DND-41 (cell line): ENCODE measurements at regions not wholly inside any gene's neighbourhood (a gene's known extent, or its start where the extent isn't known, plus 50 kb on each side); places are given as distances from the start of the nearest gene placed in this dataset.

ENCODE experiments used
- ATAC-seq: fragments of 200-7000 bp; cut with Tn5 transposase; 3 replicates; pipeline ENCODE4 v1.9.1; 2021; ENCODE audit warnings: low read depth; ENCODE audit not compliant: insufficient read depth
- DNase-seq: peaks from one replicate; pipeline ENCODE4 v3.0.0-alpha.2; 2020
- H2AFZ ChIP-seq: 2 replicates; pipeline ENCODE4 v1.6.0; 2012; ENCODE audit warnings: low read depth, low read length
- H3K27ac ChIP-seq: 2 replicates; pipeline ENCODE4 v1.5.1; 2012; ENCODE audit warnings: low read length, inconsistent platforms
- H3K27me3 ChIP-seq: fragments of 200-600 bp; sonication (generic); 2 replicates; pipeline ENCODE4 v1.6.0; 2012; ENCODE audit warnings: low read length, mild to moderate bottlenecking, inconsistent platforms; ENCODE audit not compliant: insufficient read depth, poor library complexity
- H3K36me3 ChIP-seq: 2 replicates; pipeline ENCODE4 v1.5.1; 2012; ENCODE audit warnings: low read length, inconsistent platforms; ENCODE audit not compliant: insufficient read depth
- H3K4me1 ChIP-seq: 2 replicates; pipeline ENCODE4 v1.5.1; 2012; ENCODE audit warnings: mild to moderate bottlenecking, low read length; ENCODE audit not compliant: insufficient read depth
- H3K4me2 ChIP-seq: 2 replicates; pipeline ENCODE4 v1.6.0; 2012; ENCODE audit warnings: mild to moderate bottlenecking, moderate library complexity, low read length, inconsistent platforms; ENCODE audit not compliant: insufficient read depth
- H3K4me3 ChIP-seq, 2 experiments: fragments of 200-600 bp in 1 of 2; shearing (Covaris generic) in 1 of 2; 2 replicates each; pipeline ENCODE4 v1.5.1; 2012 to 2016; ENCODE audit warnings: inconsistent platforms in 2 of 2, low read length in 2 of 2, mild to moderate bottlenecking in 2 of 2, low read depth in 1 of 2, moderate library complexity in 1 of 2
- H3K79me2 ChIP-seq: 2 replicates; pipeline ENCODE4 v1.6.0; 2012; ENCODE audit warnings: low read length, inconsistent platforms; ENCODE audit not compliant: insufficient read depth
- H3K9ac ChIP-seq: 2 replicates; pipeline ENCODE4 v1.6.0; 2012; ENCODE audit warnings: low read depth, mild to moderate bottlenecking, inconsistent platforms, low read length, moderate library complexity
- H3K9me3 ChIP-seq: 2 replicates; pipeline ENCODE4 v1.5.1; 2012; ENCODE audit warnings: low read length, moderate library complexity, mild to moderate bottlenecking, inconsistent platforms; ENCODE audit not compliant: insufficient read depth, severe bottlenecking
- H4K20me1 ChIP-seq: 2 replicates; pipeline ENCODE4 v1.6.0; 2012; ENCODE audit warnings: low read length; ENCODE audit not compliant: insufficient read depth
- EZH2 ChIP-seq: IDR thresholded peaks from 3 replicates; pipeline ENCODE4 v1.6.1; 2012; ENCODE audit warnings: borderline replicate concordance, low read depth, mild to moderate bottlenecking, moderate library complexity, low read length, inconsistent platforms; ENCODE audit not compliant: severe bottlenecking
- TF ChIP-seq, protein P1 (sequence below): IDR thresholded peaks from 2 replicates; pipeline ENCODE4 v1.5.1; 2012; ENCODE audit warnings: borderline replicate concordance, low read length, moderate library complexity, mild to moderate bottlenecking; ENCODE audit not compliant: poor library complexity, severe bottlenecking; ENCODE audit errors: extremely low read depth

DNA sequence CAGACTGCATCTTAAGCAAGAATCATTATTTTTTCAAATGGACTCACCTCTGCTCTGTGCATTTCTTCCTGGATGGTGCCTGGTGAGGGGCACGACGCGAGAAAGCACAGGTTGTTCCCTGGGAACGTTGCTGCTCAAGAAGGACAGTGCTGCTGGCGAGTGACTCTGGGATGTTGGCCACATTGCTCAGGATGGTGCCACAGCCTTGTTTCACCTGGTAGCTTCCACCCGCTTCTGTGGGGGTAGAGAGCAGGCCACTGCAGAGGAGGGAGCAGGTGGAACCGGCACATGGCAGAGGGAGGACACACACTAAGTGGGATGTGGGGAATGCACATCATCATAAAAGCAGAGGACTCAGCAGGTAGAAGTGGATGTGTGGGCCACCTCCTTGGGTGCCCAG, 444.7 kb downstream of the TCERG1L start:
- no peak for ATAC-seq
- H3K4me3 ChIP-seq, result no peak overlapping the region
- TF ChIP-seq, protein P1, sequence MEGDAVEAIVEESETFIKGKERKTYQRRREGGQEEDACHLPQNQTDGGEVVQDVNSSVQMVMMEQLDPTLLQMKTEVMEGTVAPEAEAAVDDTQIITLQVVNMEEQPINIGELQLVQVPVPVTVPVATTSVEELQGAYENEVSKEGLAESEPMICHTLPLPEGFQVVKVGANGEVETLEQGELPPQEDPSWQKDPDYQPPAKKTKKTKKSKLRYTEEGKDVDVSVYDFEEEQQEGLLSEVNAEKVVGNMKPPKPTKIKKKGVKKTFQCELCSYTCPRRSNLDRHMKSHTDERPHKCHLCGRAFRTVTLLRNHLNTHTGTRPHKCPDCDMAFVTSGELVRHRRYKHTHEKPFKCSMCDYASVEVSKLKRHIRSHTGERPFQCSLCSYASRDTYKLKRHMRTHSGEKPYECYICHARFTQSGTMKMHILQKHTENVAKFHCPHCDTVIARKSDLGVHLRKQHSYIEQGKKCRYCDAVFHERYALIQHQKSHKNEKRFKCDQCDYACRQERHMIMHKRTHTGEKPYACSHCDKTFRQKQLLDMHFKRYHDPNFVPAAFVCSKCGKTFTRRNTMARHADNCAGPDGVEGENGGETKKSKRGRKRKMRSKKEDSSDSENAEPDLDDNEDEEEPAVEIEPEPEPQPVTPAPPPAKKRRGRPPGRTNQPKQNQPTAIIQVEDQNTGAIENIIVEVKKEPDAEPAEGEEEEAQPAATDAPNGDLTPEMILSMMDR, result no peak
- no peak for TF ChIP-seq EZH2
- no peak overlapping the region for H3K27ac ChIP-seq
- no peak for DNase-seq
- H4K20me1 ChIP-seq, result no peaks in the 10 kb centered on the region
- no peak overlapping the region for H3K9ac ChIP-seq
- no peak overlapping the region for H2AFZ ChIP-seq
- H3K9me3 ChIP-seq, result no peaks in the 10 kb centered on the region
- no peaks in the 10 kb centered on the region for H3K27me3 ChIP-seq
- H3K36me3 ChIP-seq, result no peaks in the 10 kb centered on the region
- no peaks in the 10 kb centered on the region for H3K4me1 ChIP-seq
- no peak overlapping the region for H3K4me2 ChIP-seq
- no peaks in the 10 kb centered on the region for H3K79me2 ChIP-seq

DNA sequence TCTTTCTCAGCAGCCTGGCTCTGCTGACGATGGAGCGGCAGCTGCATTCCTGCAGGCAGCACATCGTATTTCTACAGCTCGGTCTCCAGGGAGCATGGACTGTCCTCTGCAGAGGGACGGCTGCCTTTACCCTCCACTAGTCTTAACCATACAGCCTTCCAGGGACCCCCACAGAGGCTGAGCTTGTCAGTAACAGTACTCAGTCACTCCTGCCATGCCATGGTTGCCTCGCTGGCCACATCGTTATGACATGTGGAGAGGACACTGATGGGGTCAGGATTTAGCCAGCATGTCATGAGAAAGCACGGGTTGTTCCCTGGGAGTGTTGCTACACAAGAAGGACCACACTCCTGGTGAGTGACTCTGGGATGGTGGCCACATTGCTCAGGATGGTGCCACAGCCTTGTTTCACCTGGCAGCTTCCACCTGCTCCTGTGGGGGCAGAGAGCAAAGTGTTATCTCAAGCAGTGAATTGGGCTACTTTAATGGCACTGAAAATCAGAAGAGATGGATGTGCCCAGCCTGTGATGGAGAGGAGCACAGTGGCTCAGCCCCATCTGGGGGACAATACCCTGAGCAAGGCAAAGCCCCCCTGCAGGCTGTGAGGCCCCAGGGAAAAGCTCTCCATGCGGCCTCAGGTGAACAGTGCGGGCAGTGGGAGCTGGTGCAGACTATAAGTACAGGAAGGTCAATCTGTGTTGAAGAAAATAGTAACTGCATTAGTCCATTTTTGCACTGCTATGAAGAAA, 443.9 kb downstream of the TCERG1L start:
- Histone ChIP-seq H3K9me3 (no peaks in the 10 kb centered on the region), H3K4me2 (no peak overlapping the region), H3K9ac (no peak overlapping the region), H3K4me1 (no peaks in the 10 kb centered on the region), H4K20me1 (no peaks in the 10 kb centered on the region), H3K27me3 (no peaks in the 10 kb centered on the region), H2AFZ (no peak overlapping the region), H3K27ac (no peak overlapping the region), H3K36me3 (no peaks in the 10 kb centered on the region), H3K4me3 (no peak overlapping the region), H3K79me2 (no peaks in the 10 kb centered on the region)
- TF ChIP-seq EZH2, result no peak
- TF ChIP-seq, protein P1, result no peak
- DNase-seq (no peak), ATAC-seq (no peak)

DNA sequence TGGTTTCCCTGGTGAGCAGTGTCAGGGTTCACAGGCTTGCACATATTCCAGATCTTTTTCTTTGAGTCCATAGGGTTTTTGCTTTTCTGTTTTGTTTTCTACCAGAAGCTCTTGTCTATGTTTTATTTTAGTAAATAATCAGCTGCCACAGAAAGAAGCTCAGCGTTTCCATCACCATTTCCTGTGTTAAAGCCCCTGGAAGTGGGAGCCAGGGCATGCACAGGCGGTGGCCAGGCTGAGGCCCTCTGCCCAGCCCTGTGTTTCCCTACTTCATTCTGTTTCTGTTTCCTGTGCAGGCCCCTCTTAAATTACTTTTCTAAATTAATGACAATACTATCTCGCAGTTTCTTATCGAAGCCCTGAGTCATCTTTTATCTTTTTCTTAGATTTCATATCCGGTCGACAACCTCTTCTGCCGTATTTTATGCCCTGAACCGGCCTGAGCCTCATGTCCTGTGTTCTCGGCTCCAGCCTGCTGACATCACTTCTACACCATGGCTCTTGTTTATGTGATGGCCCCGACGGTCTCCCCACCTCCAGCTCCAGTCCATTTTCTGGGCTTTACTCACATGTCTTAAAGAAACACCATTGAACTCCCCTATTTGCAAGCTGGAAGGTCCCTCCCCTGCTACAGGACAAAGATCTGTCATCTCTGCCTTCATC, 442.2 kb downstream of the TCERG1L start:
- Histone ChIP-seq H3K4me2 (no peak overlapping the region), H3K27me3 (no peaks in the 10 kb centered on the region), H3K4me1 (no peaks in the 10 kb centered on the region), H3K27ac (no peak overlapping the region), H3K36me3 (no peaks in the 10 kb centered on the region), H4K20me1 (no peaks in the 10 kb centered on the region; the same call in 1 of the 2 replicates), H3K9me3 (no peaks in the 10 kb centered on the region), H3K4me3 (no peak overlapping the region), H3K79me2 (no peaks in the 10 kb centered on the region), H2AFZ (no peak overlapping the region), H3K9ac (no peak overlapping the region)
- no peak for DNase-seq
- TF ChIP-seq EZH2, result no peak
- TF ChIP-seq, protein P1, result no peak
- ATAC-seq, result no peak
